Spleen (tissue), 7 donors: ENCODE measurements at regions not wholly inside any gene's neighbourhood (a gene's known extent, or its start where the extent isn't known, plus 50 kb on each side); places are given as distances from the start of the nearest gene placed in this dataset.
"Not testable (repeated sequence)": the region's sequence is repeated elsewhere in the genome, so short reads cannot be mapped to it uniquely, and the experiment has no call there.

Experiments
- CTCF ChIP-seq, 11 experiments: fragments of 200-600 bp in 7 of 11; fragments of 450-650 bp in 4 of 11; sonication (generic) in 4 of 11; IDR thresholded peaks in 8 of 11; conservative IDR thresholded peaks in 3 of 11; 1 replicate in 7 of 11; 2 replicates in 4 of 11; pipeline versions ENCODE4 v1.4.0 to v1.8.0; 2016 to 2021; ENCODE audit warnings: antibody characterized with exemption in 11 of 11, inconsistent platforms in 4 of 11, mild to moderate bottlenecking in 1 of 11
- POLR2A ChIP-seq, 3 donors: fragments of 450-650 bp; IDR thresholded peaks; one replicate each; pipeline ENCODE4 v1.5.1; 2017; ENCODE audit warnings: antibody characterized with exemption in 3 of 3, mild to moderate bottlenecking in 1 of 3
- POLR2AphosphoS5 ChIP-seq, 3 donors: sonication (generic); formaldehyde crosslinking; IDR thresholded peaks; one replicate each; pipeline ENCODE4 v1.5.1; 2017; ENCODE audit warnings: antibody characterized with exemption in 3 of 3
- donor health status: DM: no; HTN: no; CAD: no; lungs with moderate emphysema.
- donor health status: DM: no; HTN: no; CAD: no.
- donor health status: DM: no; HTN: no; CAD: no.

GRCh38 chr10:38362514-38362913 is 268.4 kb downstream of the ZNF37A start:
- TF ChIP-seq CTCF (IDR thresholded peaks at IDR 0.05 in 8 of 11, conservative IDR thresholded peaks at IDR 0.05 in 3 of 11); POLR2AphosphoS5 (IDR thresholded peaks at IDR 0.05); POLR2A (IDR thresholded peaks at IDR 0.05): not testable (repeated sequence)
